ENCODE measurements at regions not wholly inside any gene's neighbourhood (a gene's known extent, or its start where the extent isn't known, plus 50 kb on each side); places are given as distances from the start of the nearest gene placed in this dataset.

DNA sequence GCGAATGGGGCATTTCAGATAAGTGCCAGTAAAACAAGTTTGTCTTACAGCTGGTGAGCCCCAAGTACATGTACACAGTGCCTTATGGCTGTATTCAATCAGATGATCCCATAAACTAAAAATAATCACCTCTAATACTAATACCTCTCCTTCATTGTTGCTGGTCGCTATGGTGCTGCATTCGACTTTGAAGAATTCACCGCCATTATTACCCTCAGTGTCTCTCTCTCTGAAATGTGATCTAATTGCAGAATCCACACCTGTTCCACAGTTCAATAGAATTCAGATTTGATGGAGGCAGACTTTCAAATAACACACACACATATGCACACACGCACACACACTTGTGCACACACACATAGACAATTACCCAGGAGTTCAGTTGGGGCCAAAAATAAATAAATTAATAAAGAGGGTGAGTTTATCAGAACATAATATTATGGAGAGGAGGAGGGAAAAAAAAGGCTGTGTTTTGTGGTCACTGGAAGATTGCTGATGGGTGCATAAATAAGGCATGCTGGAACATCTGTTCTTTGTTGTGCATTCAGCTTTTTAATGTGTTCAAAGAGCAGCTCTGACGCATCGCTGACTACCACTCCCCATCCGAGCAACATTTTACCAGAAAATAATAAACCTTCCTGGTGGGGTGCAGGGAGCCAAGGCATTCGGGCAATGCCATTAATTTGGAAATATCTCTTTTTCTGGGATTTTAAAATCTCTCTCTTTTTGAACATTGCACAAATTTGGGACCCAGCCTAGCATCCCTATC, 235.7 kb downstream of the SATB1 start:
- TF ChIP-seq RXRA (IDR thresholded peaks at IDR 0.05; ENCODE audit: borderline replicate concordance, low read depth) (no peak), MAX (IDR thresholded peaks at IDR 0.05; ENCODE audit: low read depth) (no peak), EZH2phosphoT487 (IDR thresholded peaks at IDR 0.05; ENCODE audit: borderline replicate concordance, low read depth) (no peak), USF1 (IDR thresholded peaks at IDR 0.05; ENCODE audit: borderline replicate concordance, low read depth) (no peak), SMC3 (IDR thresholded peaks at IDR 0.05; ENCODE audit: low read depth, low read length) (no peak), FOXM1 (IDR thresholded peaks at IDR 0.05; ENCODE audit: low read depth) (no peak), RAD21 (IDR thresholded peaks at IDR 0.05; ENCODE audit: low read length) (no peak), EP300 (IDR thresholded peaks at IDR 0.05; ENCODE audit: borderline replicate concordance in 1 of 2, low read depth in 1 of 2, low read length in 1 of 2) (no peak), SIN3A (IDR thresholded peaks at IDR 0.05; ENCODE audit: borderline replicate concordance, low read depth, low read length) (no peak)
- TF ChIP-seq, protein P1, sequence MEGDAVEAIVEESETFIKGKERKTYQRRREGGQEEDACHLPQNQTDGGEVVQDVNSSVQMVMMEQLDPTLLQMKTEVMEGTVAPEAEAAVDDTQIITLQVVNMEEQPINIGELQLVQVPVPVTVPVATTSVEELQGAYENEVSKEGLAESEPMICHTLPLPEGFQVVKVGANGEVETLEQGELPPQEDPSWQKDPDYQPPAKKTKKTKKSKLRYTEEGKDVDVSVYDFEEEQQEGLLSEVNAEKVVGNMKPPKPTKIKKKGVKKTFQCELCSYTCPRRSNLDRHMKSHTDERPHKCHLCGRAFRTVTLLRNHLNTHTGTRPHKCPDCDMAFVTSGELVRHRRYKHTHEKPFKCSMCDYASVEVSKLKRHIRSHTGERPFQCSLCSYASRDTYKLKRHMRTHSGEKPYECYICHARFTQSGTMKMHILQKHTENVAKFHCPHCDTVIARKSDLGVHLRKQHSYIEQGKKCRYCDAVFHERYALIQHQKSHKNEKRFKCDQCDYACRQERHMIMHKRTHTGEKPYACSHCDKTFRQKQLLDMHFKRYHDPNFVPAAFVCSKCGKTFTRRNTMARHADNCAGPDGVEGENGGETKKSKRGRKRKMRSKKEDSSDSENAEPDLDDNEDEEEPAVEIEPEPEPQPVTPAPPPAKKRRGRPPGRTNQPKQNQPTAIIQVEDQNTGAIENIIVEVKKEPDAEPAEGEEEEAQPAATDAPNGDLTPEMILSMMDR (IDR thresholded peaks at IDR 0.05), result no peak

Measured in SK-N-SH (cell line).